IMR-90 (cell line): ENCODE measurements at regions not wholly inside any gene's neighbourhood (a gene's known extent, or its start where the extent isn't known, plus 50 kb on each side); places are given as distances from the start of the nearest gene placed in this dataset.
A peak's percentile ranks its signal among the peaks of the same experiment; 100 is the strongest.

ENCODE experiments used
- ATAC-seq: fragments of 200-7000 bp; cut with Tn5 transposase; 2 replicates; pipeline ENCODE4 v1.9.1; 2020; ENCODE audit warnings: low read depth, mild to moderate bottlenecking, moderate library complexity
- BruUV-seq: library from RNA; stranded (reverse); fragments of 400-500 nt; replicated peaks from 2 replicates; lab custom pipeline; 2021; lab: Mats Ljungman, UMichigan
- CTCF ChIA-PET: fragments of 300-600 bp; formaldehyde crosslinking; extraction: SDS; loops from one replicate; lab custom pipeline; 2021; ENCODE audit warnings: antibody characterized with exemption; lab: Yijun Ruan, JAX
- POLR2A ChIA-PET: fragments of 300-600 bp; sonication (Branson Sonifier 250); formaldehyde crosslinking; loops from one replicate; lab custom pipeline; 2022; ENCODE audit warnings: antibody characterized with exemption; ENCODE audit not compliant: unreplicated experiment; lab: Charles Lee
- DNase-seq: peaks from one replicate; pipeline ENCODE4 v3.0.0; 2013
- H2AFZ ChIP-seq: replicated peaks from 2 replicates; pipeline ENCODE3; 2013; ENCODE audit warnings: low read length, mild to moderate bottlenecking; ENCODE audit not compliant: poor library complexity
- H2AK5ac ChIP-seq: 2 replicates; pipeline ENCODE4 v1.6.1; 2013; ENCODE audit warnings: low read depth, low read length, inconsistent platforms
- H2AK9ac ChIP-seq: replicated peaks from 2 replicates; pipeline ENCODE3; 2013; ENCODE audit warnings: mild to moderate bottlenecking, low read depth, low read length, moderate library complexity; ENCODE audit not compliant: poor library complexity
- H2BK120ac ChIP-seq: 2 replicates; pipeline ENCODE4 v1.6.1; 2013; ENCODE audit warnings: low read depth, low read length, inconsistent platforms
- H2BK15ac ChIP-seq: 3 replicates; pipeline ENCODE4 v1.6.1; 2013; ENCODE audit warnings: low read depth, low read length, inconsistent platforms
- H2BK20ac ChIP-seq: 2 replicates; pipeline ENCODE4 v1.6.1; 2013; ENCODE audit warnings: low read depth, mild to moderate bottlenecking, inconsistent platforms, low read length, moderate library complexity
- H2BK5ac ChIP-seq: 2 replicates; pipeline ENCODE4 v1.6.1; 2013; ENCODE audit warnings: mild to moderate bottlenecking, low read depth, low read length, inconsistent platforms; ENCODE audit not compliant: poor library complexity, severe bottlenecking
- H3K14ac ChIP-seq: replicated peaks from 2 replicates; pipeline ENCODE4 v1.6.1; 2013; ENCODE audit warnings: low read depth, low read length, inconsistent platforms
- H3K18ac ChIP-seq: 2 replicates; pipeline ENCODE4 v1.6.1; 2013; ENCODE audit warnings: low read depth, low read length, control low read depth
- H3K23ac ChIP-seq: 2 replicates; pipeline ENCODE4 v1.6.1; 2013; ENCODE audit warnings: low read depth, low read length, inconsistent platforms
- H3K27ac ChIP-seq: 2 replicates; pipeline ENCODE4 v1.5.1; 2013; ENCODE audit warnings: mild to moderate bottlenecking, control low read depth, low read length; ENCODE audit not compliant: insufficient read depth
- H3K27me3 ChIP-seq: 2 replicates; pipeline ENCODE4 v1.6.1; 2013; ENCODE audit warnings: low read length; ENCODE audit not compliant: control insufficient read depth, insufficient read depth
- H3K36me3 ChIP-seq: 2 replicates; pipeline ENCODE4 v1.6.1; 2013; ENCODE audit warnings: low read length, mixed read lengths; ENCODE audit not compliant: control insufficient read depth, insufficient read depth
- H3K4ac ChIP-seq: 2 replicates; pipeline ENCODE4 v1.6.1; 2013; ENCODE audit warnings: low read depth, low read length, inconsistent platforms
- H3K4me1 ChIP-seq: 2 replicates; pipeline ENCODE4 v1.6.1; 2013; ENCODE audit warnings: low read length, mixed read lengths; ENCODE audit not compliant: control insufficient read depth, insufficient read depth
- H3K4me2 ChIP-seq: 2 replicates; pipeline ENCODE4 v1.6.1; 2013; ENCODE audit warnings: low read depth, mild to moderate bottlenecking, control low read depth, low read length, moderate library complexity
- H3K4me3 ChIP-seq: 2 replicates; pipeline ENCODE4 v1.5.1; 2013; ENCODE audit warnings: low read depth, mild to moderate bottlenecking, control low read depth, low read length, moderate library complexity; ENCODE audit not compliant: insufficient read depth
- H3K56ac ChIP-seq: 2 replicates; pipeline ENCODE4 v1.6.1; 2013; ENCODE audit warnings: low read length, inconsistent platforms; ENCODE audit not compliant: insufficient read depth; ENCODE audit errors: extremely low read depth
- H3K79me1 ChIP-seq, 2 experiments: 2 replicates each; pipeline ENCODE4 v1.6.1; 2013; ENCODE audit warnings: low read length in 2 of 2, inconsistent platforms in 1 of 2, low read depth in 1 of 2
- H3K9ac ChIP-seq: 2 replicates; pipeline ENCODE4 v1.6.1; 2013; ENCODE audit warnings: low read depth, low read length, control low read depth
- H3K9me1 ChIP-seq: 2 replicates; pipeline ENCODE4 v1.6.1; 2013; ENCODE audit warnings: low read length, inconsistent platforms; ENCODE audit not compliant: insufficient read depth
- H3K9me3 ChIP-seq: 2 replicates; pipeline ENCODE4 v1.6.1; 2013; ENCODE audit warnings: low read length; ENCODE audit not compliant: control insufficient read depth, insufficient read depth
- H4K20me1 ChIP-seq: 2 replicates; pipeline ENCODE4 v1.6.1; 2013; ENCODE audit warnings: low read length, inconsistent platforms; ENCODE audit not compliant: insufficient read depth
- H4K5ac ChIP-seq: 2 replicates; pipeline ENCODE4 v1.6.1; 2013; ENCODE audit warnings: mild to moderate bottlenecking, low read depth, low read length, control low read depth
- H4K8ac ChIP-seq, 2 experiments: 2 replicates each; pipeline ENCODE4 v1.6.1; 2013; ENCODE audit warnings: low read depth in 2 of 2, low read length in 2 of 2, control low read depth in 1 of 2, inconsistent platforms in 1 of 2
- H4K91ac ChIP-seq: 2 replicates; pipeline ENCODE4 v1.6.1; 2013; ENCODE audit warnings: low read depth, low read length, inconsistent platforms; ENCODE audit not compliant: insufficient read depth
- BHLHE40 ChIP-seq: fragments of 150-350 bp; IDR thresholded peaks from 2 replicates; pipeline ENCODE4 v1.6.1; 2016; ENCODE audit warnings: mild to moderate bottlenecking, low read depth, low read length
- CEBPB ChIP-seq: IDR thresholded peaks from 2 replicates; pipeline ENCODE4 v1.6.1; 2012; ENCODE audit warnings: low read depth, low read length, improper control_type of control experiment
- CHD1 ChIP-seq: IDR thresholded peaks from 2 replicates; pipeline ENCODE4 v1.6.1; 2012; ENCODE audit warnings: low read depth, low read length, improper control_type of control experiment
- CTCF ChIP-seq: conservative IDR thresholded peaks from 2 replicates; pipeline ENCODE4 v1.5.1; 2012; ENCODE audit warnings: mild to moderate bottlenecking, low read depth, low read length, improper control_type of control experiment
- ELK1 ChIP-seq: fragments of 150-350 bp; IDR thresholded peaks from 2 replicates; pipeline ENCODE4 v1.6.1; 2016; ENCODE audit warnings: low read depth, mild to moderate bottlenecking, low read length, moderate library complexity, borderline replicate concordance
- FOS ChIP-seq: fragments of 150-350 bp; IDR thresholded peaks from 2 replicates; pipeline ENCODE4 v1.6.1; 2016; ENCODE audit warnings: low read depth, low read length
- MAFK ChIP-seq: IDR thresholded peaks from 2 replicates; pipeline ENCODE4 v1.6.1; 2012; ENCODE audit warnings: low read depth, low read length, improper control_type of control experiment
- MAZ ChIP-seq: IDR thresholded peaks from 2 replicates; pipeline ENCODE4 v1.6.1; 2012; ENCODE audit warnings: low read depth, mild to moderate bottlenecking, low read length, improper control_type of control experiment, moderate library complexity, borderline replicate concordance
- MXI1 ChIP-seq: IDR thresholded peaks from 2 replicates; pipeline ENCODE4 v1.6.1; 2012; ENCODE audit warnings: low read depth, mild to moderate bottlenecking, low read length, moderate library complexity, borderline replicate concordance
- NFE2L2 ChIP-seq: fragments of 150-350 bp; IDR thresholded peaks from 2 replicates; pipeline ENCODE4 v1.6.1; 2016; ENCODE audit warnings: low read depth, mild to moderate bottlenecking, low read length
- POLR2A ChIP-seq: IDR thresholded peaks from 2 replicates; pipeline ENCODE4 v1.6.1; 2012; ENCODE audit warnings: mild to moderate bottlenecking, low read depth, low read length
- RAD21 ChIP-seq: IDR thresholded peaks from 2 replicates; pipeline ENCODE4 v1.6.1; 2012; ENCODE audit warnings: low read length, improper control_type of control experiment
- RCOR1 ChIP-seq: IDR thresholded peaks from 2 replicates; pipeline ENCODE4 v1.6.1; 2012; ENCODE audit warnings: mild to moderate bottlenecking, low read length, improper control_type of control experiment; ENCODE audit not compliant: insufficient replicate concordance
- RFX5 ChIP-seq: IDR thresholded peaks from 2 replicates; pipeline ENCODE4 v1.8.0; 2012; ENCODE audit warnings: low read depth, mild to moderate bottlenecking, low read length, moderate library complexity
- SMC3 ChIP-seq: fragments of 150-350 bp; IDR thresholded peaks from 2 replicates; pipeline ENCODE4 v1.6.1; 2016; ENCODE audit warnings: low read depth, mild to moderate bottlenecking, antibody characterized with exemption, low read length, moderate library complexity
- USF2 ChIP-seq: fragments of 150-350 bp; IDR thresholded peaks from 2 replicates; pipeline ENCODE4 v1.6.1; 2017; ENCODE audit warnings: mild to moderate bottlenecking, antibody characterized with exemption, low read length, low read depth
- dilution Hi-C: fragments of 300-500 bp; cut with HindIII; formaldehyde crosslinking; loops from one replicate; pipeline ENCODE4 v1.14.3; 2018; ENCODE audit warnings: low sequenced_read_pairs; ENCODE audit not compliant: unreplicated experiment
- in situ Hi-C: fragments of 300-500 bp; cut with MboI; formaldehyde crosslinking; loops from 3 replicates; pipeline ENCODE4 v1.14.3; 2019; ENCODE audit warnings: low sequenced_read_pairs, inconsistent platforms, mixed read lengths
- intact Hi-C: fragments of 100-400 bp; cut with micrococcal nuclease; formaldehyde crosslinking; loops from 2 replicates; pipeline ENCODE4 v1.10.0; 2022

GRCh38 chr1:222278501-222278900 is 269.4 kb downstream of the HHIPL2 start:
- no TSS peak for BruUV-seq
- ChIA-PET CTCF (interaction anchor here (3.2 kb wide), 1 partner anchor 177 kb away, joined by 9 read pairs; no protein-coding TSS in a partner anchor), POLR2A (no interaction called here)
- Histone ChIP-seq H3K4ac (no peak overlapping the region), H3K9ac (no peak overlapping the region), H2AK5ac (no peak overlapping the region), H3K14ac (no peak overlapping the region), H4K20me1 (no peaks in the 10 kb centered on the region), H3K9me3 (peaks cover 8% of the 10 kb centered on the region), H2AK9ac (no peak overlapping the region), H3K4me2 (no peak overlapping the region), H3K56ac (no peak overlapping the region), H3K9me1 (no peaks in the 10 kb centered on the region; the same call in 1 of the 2 replicates), H2BK20ac (peak overlapping the region; percentile 11), H3K27me3 (no peaks in the 10 kb centered on the region), H4K91ac (no peak overlapping the region), H2BK120ac (no peak overlapping the region), H3K79me1 (no peaks in the 10 kb centered on the region), H2BK15ac (peak overlapping the region; percentile 72; the same call in 1 of the 3 replicates), H4K8ac (no peak overlapping the region), H3K36me3 (no peaks in the 10 kb centered on the region), H3K4me3 (no peak overlapping the region), H3K18ac (no peak overlapping the region), H3K23ac (no peak overlapping the region), H3K4me1 (peaks cover 6% of the 10 kb centered on the region), H4K5ac (no peak overlapping the region), H3K27ac (no peak overlapping the region), H2AFZ (no peak overlapping the region), H2BK5ac (no peak overlapping the region)
- DNase-seq (no peak), ATAC-seq (no peak)
- intact Hi-C loops (no loop called here), dilution Hi-C loops (no loop called here), in situ Hi-C loops (no loop called here)
- TF ChIP-seq MAFK = no peak
- no peak for TF ChIP-seq BHLHE40
- no peak for TF ChIP-seq NFE2L2
- no peak for TF ChIP-seq ELK1
- no peak for TF ChIP-seq MAZ
- no peak for TF ChIP-seq CEBPB
- TF ChIP-seq MXI1 = no peak
- TF ChIP-seq CTCF = no peak
- no peak for TF ChIP-seq FOS
- TF ChIP-seq RAD21 = no peak
- no peak for TF ChIP-seq CHD1
- TF ChIP-seq USF2 = no peak
- TF ChIP-seq SMC3 = no peak
- TF ChIP-seq RFX5 = no peak
- no peak for TF ChIP-seq POLR2A
- no peak for TF ChIP-seq RCOR1
